ENCODE measurements at regions not wholly inside any gene's neighbourhood (a gene's known extent, or its start where the extent isn't known, plus 50 kb on each side); places are given as distances from the start of the nearest gene placed in this dataset.

DNA sequence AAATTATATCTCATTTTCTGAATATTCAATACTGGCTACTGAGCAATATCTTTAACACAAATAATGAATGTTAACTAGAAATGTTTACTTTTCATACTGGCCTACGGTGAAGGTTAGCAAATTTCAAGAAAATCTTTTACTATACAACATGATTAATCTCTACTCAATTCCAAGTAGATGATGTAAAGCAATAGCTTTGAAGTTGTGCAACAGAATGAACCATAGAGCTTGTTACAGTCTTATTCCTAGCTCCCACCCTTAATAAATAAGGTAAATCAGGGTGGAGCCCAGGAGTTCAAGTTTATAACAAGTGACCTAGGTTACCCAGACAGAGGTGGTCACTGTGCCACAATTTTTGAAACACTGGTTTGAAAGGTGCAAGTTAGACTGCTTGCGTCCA lies 1678.1 kb downstream of the KCNT2 start:
- Histone ChIP-seq H3K36me3 (ENCODE audit: low read depth) (no peaks in the 10 kb centered on the region), H3K9me3 (ENCODE audit: severe bottlenecking) (no peaks in the 10 kb centered on the region), H3K27ac (ENCODE audit: poor library complexity, severe bottlenecking) (no peak overlapping the region), H3K4me1 (ENCODE audit: insufficient read depth, poor library complexity, severe bottlenecking) (no peaks in the 10 kb centered on the region), H3K27me3 (ENCODE audit: insufficient read depth, poor library complexity, severe bottlenecking) (no peaks in the 10 kb centered on the region), H3K4me3 (ENCODE audit: severe bottlenecking) (no peak overlapping the region)
- TF ChIP-seq CTCF (IDR thresholded peaks at IDR 0.05; ENCODE audit: poor library complexity, severe bottlenecking): no peak
- ATAC-seq (ENCODE audit: low read depth) (no peak), DNase-seq (ENCODE audit: low spot score) (no peak)

GRCh38 chr1:194929357-194929756 lies 1678.9 kb downstream of the KCNT2 start:
- Histone ChIP-seq H3K27me3 (ENCODE audit: insufficient read depth, poor library complexity, severe bottlenecking) (no peaks in the 10 kb centered on the region), H3K4me1 (ENCODE audit: insufficient read depth, poor library complexity, severe bottlenecking) (no peaks in the 10 kb centered on the region), H3K9me3 (ENCODE audit: severe bottlenecking) (no peaks in the 10 kb centered on the region), H3K36me3 (ENCODE audit: low read depth) (no peaks in the 10 kb centered on the region), H3K27ac (ENCODE audit: poor library complexity, severe bottlenecking) (no peak overlapping the region), H3K4me3 (ENCODE audit: severe bottlenecking) (no peak overlapping the region)
- no peak for DNase-seq (ENCODE audit: low spot score)
- no peak for ATAC-seq (ENCODE audit: low read depth)
- TF ChIP-seq CTCF (IDR thresholded peaks at IDR 0.05; ENCODE audit: poor library complexity, severe bottlenecking): no peak

- H3K27ac ChIP-seq (ENCODE audit: poor library complexity, severe bottlenecking): no peak overlapping the region
- H3K4me1 ChIP-seq (ENCODE audit: insufficient read depth, poor library complexity, severe bottlenecking): no peaks in the 10 kb centered on the region
- DNase-seq (ENCODE audit: low spot score) (no peak), ATAC-seq (ENCODE audit: low read depth) (no peak)
- no peaks in the 10 kb centered on the region for H3K9me3 ChIP-seq (ENCODE audit: severe bottlenecking)
- H3K4me3 ChIP-seq (ENCODE audit: severe bottlenecking): no peak overlapping the region
- no peaks in the 10 kb centered on the region for H3K27me3 ChIP-seq (ENCODE audit: insufficient read depth, poor library complexity, severe bottlenecking)
- no peak for TF ChIP-seq CTCF (IDR thresholded peaks at IDR 0.05; ENCODE audit: poor library complexity, severe bottlenecking)
- no peaks in the 10 kb centered on the region for H3K36me3 ChIP-seq (ENCODE audit: low read depth)
Measured at GRCh38 chr1:194919146-194919545, 1689.1 kb downstream of the KCNT2 start.

DNA sequence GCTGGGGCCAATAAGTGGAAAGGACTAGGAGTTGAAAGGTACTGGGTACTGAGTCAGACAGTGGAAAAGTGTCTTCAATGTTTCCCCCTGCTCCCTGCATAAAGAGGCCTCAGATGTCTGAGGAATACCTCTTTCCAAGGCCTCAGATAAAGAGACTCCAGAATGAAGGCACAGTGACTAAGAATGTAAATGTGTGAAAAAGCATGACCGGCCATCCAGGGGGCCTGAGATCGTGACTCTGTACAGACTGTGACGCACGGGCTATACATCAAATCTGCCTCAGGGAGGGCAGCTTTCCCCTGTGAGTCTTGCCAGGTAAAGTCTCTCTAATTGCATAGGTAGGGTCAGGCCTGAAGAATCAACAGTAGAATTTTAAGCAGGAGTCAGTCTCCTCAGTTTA lies 1690.5 kb downstream of the KCNT2 start:
- Histone ChIP-seq H3K4me3 (ENCODE audit: severe bottlenecking) (no peak overlapping the region), H3K9me3 (ENCODE audit: severe bottlenecking) (no peaks in the 10 kb centered on the region), H3K27me3 (ENCODE audit: insufficient read depth, poor library complexity, severe bottlenecking) (no peaks in the 10 kb centered on the region), H3K36me3 (ENCODE audit: low read depth) (no peaks in the 10 kb centered on the region), H3K4me1 (ENCODE audit: insufficient read depth, poor library complexity, severe bottlenecking) (no peaks in the 10 kb centered on the region), H3K27ac (ENCODE audit: poor library complexity, severe bottlenecking) (no peak overlapping the region)
- TF ChIP-seq CTCF (IDR thresholded peaks at IDR 0.05; ENCODE audit: poor library complexity, severe bottlenecking): no peak
- DNase-seq (ENCODE audit: low spot score) (no peak), ATAC-seq (ENCODE audit: low read depth) (no peak)

DNA sequence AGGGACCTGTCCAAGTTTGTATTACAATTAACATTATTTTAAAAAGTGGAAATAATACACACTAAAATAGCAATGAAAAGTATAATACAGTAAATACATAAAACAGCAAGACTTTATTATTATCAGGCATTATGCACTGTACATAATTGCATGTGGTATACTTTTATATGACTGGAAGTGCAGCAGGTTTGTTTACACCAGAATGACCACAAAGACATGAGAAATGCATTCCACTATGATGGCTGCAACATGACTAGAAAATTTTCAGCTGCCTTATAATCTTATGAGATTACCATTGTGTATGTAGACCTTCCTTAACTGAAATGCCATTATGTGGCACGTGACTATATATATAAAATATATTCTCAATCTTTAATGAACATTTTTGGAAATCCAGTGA lies 1699.6 kb downstream of the KCNT2 start:
- ATAC-seq (ENCODE audit: low read depth) (no peak), DNase-seq (ENCODE audit: low spot score) (no peak)
- H3K4me1 ChIP-seq (ENCODE audit: insufficient read depth, poor library complexity, severe bottlenecking): no peaks in the 10 kb centered on the region
- H3K27ac ChIP-seq (ENCODE audit: poor library complexity, severe bottlenecking): no peak overlapping the region
- TF ChIP-seq CTCF (IDR thresholded peaks at IDR 0.05; ENCODE audit: poor library complexity, severe bottlenecking): no peak
- H3K4me3 ChIP-seq (ENCODE audit: severe bottlenecking): no peak overlapping the region
- H3K27me3 ChIP-seq (ENCODE audit: insufficient read depth, poor library complexity, severe bottlenecking): no peaks in the 10 kb centered on the region
- no peaks in the 10 kb centered on the region for H3K9me3 ChIP-seq (ENCODE audit: severe bottlenecking)
- no peaks in the 10 kb centered on the region for H3K36me3 ChIP-seq (ENCODE audit: low read depth)

Measured in RWPE2 (cell line).